Endothelial cell of umbilical vein (primary cell): ENCODE measurements at regions not wholly inside any gene's neighbourhood (a gene's known extent, or its start where the extent isn't known, plus 50 kb on each side); places are given as distances from the start of the nearest gene placed in this dataset.

Source experiments
- BruUV-seq: library from RNA; stranded (reverse); fragments of 400-500 nt; replicated peaks from 2 replicates; lab custom pipeline; 2021; lab: Mats Ljungman, UMichigan
- CTCF ChIA-PET: fragments of 300-600, 350-600 bp; sonication (Branson Sonifier 250); formaldehyde crosslinking; loops from one replicate; lab custom pipeline; 2021; ENCODE audit warnings: antibody characterized with exemption, inconsistent platforms; lab: Charles Lee
- POLR2A ChIA-PET: fragments of 300-600, 350-600 bp; sonication (Branson Sonifier 250); formaldehyde crosslinking; loops from one replicate; lab custom pipeline; 2021; ENCODE audit warnings: antibody characterized with exemption, inconsistent platforms; lab: Charles Lee
- DNase-seq: peaks from one replicate; pipeline ENCODE4 v3.0.0-alpha.2; 2011; ENCODE audit warnings: low read depth, low spot score
- FAIRE-seq: peaks from 2 replicates; lab custom pipeline; 2011; peaks lifted over from hg19 to GRCh38; lab: Jason Lieb, UNC
- H2AFZ ChIP-seq: 2 replicates; pipeline ENCODE4 v1.6.0; 2012; ENCODE audit warnings: low read depth, low read length, control low read depth, inconsistent platforms
- H3K27ac ChIP-seq: 2 replicates; pipeline ENCODE4 v1.5.1; 2011; ENCODE audit warnings: low read depth, mild to moderate bottlenecking, control low read depth, low read length, moderate library complexity; ENCODE audit not compliant: insufficient read depth
- H3K27me3 ChIP-seq, 2 experiments: 2 replicates each; pipeline versions ENCODE4 v1.6.0 to v1.6.1; 2011; ENCODE audit warnings: low read length in 2 of 2, mixed read lengths in 1 of 2; ENCODE audit not compliant: control insufficient read depth in 2 of 2, insufficient read depth in 2 of 2
- H3K36me3 ChIP-seq, 2 experiments: 2 replicates in 1 of 2; 3 replicates in 1 of 2; pipeline ENCODE4 v1.5.1; 2011; ENCODE audit warnings: low read length in 2 of 2, mild to moderate bottlenecking in 1 of 2, moderate library complexity in 1 of 2; ENCODE audit not compliant: control insufficient read depth in 2 of 2, insufficient read depth in 2 of 2; ENCODE audit errors: extremely low read depth in 1 of 2
- H3K4me1 ChIP-seq: 3 replicates; pipeline ENCODE4 v1.5.1; 2011; ENCODE audit warnings: mild to moderate bottlenecking, low read length; ENCODE audit not compliant: control insufficient read depth, insufficient read depth; ENCODE audit errors: extremely low read depth
- H3K4me2 ChIP-seq: 2 replicates; pipeline ENCODE4 v1.6.1; 2011; ENCODE audit warnings: low read length, control low read depth, mixed read lengths; ENCODE audit not compliant: insufficient read depth
- H3K4me3 ChIP-seq, 3 experiments: fragments of 200-600 bp in 1 of 3; sonication (generic), shearing (Covaris generic) in 1 of 3; replicated peaks in 1 of 3; 2 replicates each; pipeline ENCODE4 v1.5.1; 2011 to 2016; ENCODE audit warnings: control low read depth in 3 of 3, low read length in 3 of 3, mild to moderate bottlenecking in 2 of 3, inconsistent platforms in 1 of 3, low read depth in 1 of 3, moderate library complexity in 1 of 3; ENCODE audit not compliant: insufficient read depth in 1 of 3
- H3K79me2 ChIP-seq: 2 replicates; pipeline ENCODE4 v1.6.0; 2012; ENCODE audit warnings: low read length, inconsistent platforms; ENCODE audit not compliant: control insufficient read depth, insufficient read depth
- H3K9ac ChIP-seq: replicated peaks from 2 replicates; pipeline ENCODE3; 2011; ENCODE audit warnings: low read length, control low read depth; ENCODE audit not compliant: insufficient read depth; ENCODE audit errors: extremely low read depth
- H3K9me1 ChIP-seq: replicated peaks from 3 replicates; pipeline ENCODE4 v1.6.0; 2011; ENCODE audit warnings: mild to moderate bottlenecking, low read length; ENCODE audit not compliant: control insufficient read depth, insufficient read depth; ENCODE audit errors: extremely low read depth
- H3K9me3 ChIP-seq: replicated peaks from 2 replicates; pipeline ENCODE4 v1.5.1; 2012; ENCODE audit warnings: low read length, inconsistent platforms; ENCODE audit not compliant: control insufficient read depth, insufficient read depth
- H4K20me1 ChIP-seq: replicated peaks from 2 replicates; pipeline ENCODE3; 2011; ENCODE audit warnings: mild to moderate bottlenecking, low read length; ENCODE audit not compliant: control insufficient read depth, insufficient read depth; ENCODE audit errors: extremely low read depth
- CTCF ChIP-seq, 2 donors: IDR thresholded peaks; 1 replicate in 1 of 2; 2 replicates in 1 of 2; pipeline ENCODE4 v1.5.1; 2011; ENCODE audit warnings: low read length in 2 of 2, mild to moderate bottlenecking in 2 of 2, moderate library complexity in 2 of 2, control low read depth in 1 of 2, inconsistent platforms in 1 of 2, low read depth in 1 of 2; ENCODE audit not compliant: insufficient read depth in 1 of 2; ENCODE audit errors: extremely low read depth in 1 of 2
- EZH2 ChIP-seq: IDR thresholded peaks from 2 replicates; pipeline ENCODE4 v1.6.1; 2012; ENCODE audit warnings: borderline replicate concordance, low read depth, mild to moderate bottlenecking, moderate library complexity, low read length, inconsistent platforms; ENCODE audit not compliant: severe bottlenecking
- FOS ChIP-seq: IDR thresholded peaks from 2 replicates; pipeline ENCODE4 v1.6.1; 2011; ENCODE audit warnings: mild to moderate bottlenecking, low read length, moderate library complexity, borderline replicate concordance; ENCODE audit not compliant: insufficient read depth
- GATA2 ChIP-seq: IDR thresholded peaks from 2 replicates; pipeline ENCODE4 v1.7.0; 2011; ENCODE audit warnings: low read depth, mild to moderate bottlenecking, moderate library complexity, mixed read lengths, low read length; ENCODE audit not compliant: insufficient read length, insufficient read depth
- MYC ChIP-seq: IDR thresholded peaks from one replicate; pipeline ENCODE4 v1.6.1; 2011; ENCODE audit warnings: mild to moderate bottlenecking, low read depth, low read length
- POLR2A ChIP-seq: IDR thresholded peaks from 2 replicates; pipeline ENCODE4 v1.6.1; 2012; ENCODE audit warnings: low read depth, mild to moderate bottlenecking, control low read depth, low read length
- POLR2AphosphoS5 ChIP-seq: IDR thresholded peaks from 2 replicates; pipeline ENCODE4 v1.6.1; 2012; ENCODE audit warnings: low read depth, mild to moderate bottlenecking, control low read depth, low read length, moderate library complexity; ENCODE audit not compliant: insufficient read depth
- dilution Hi-C: fragments of 300-500 bp; cut with MboI; formaldehyde crosslinking; loops from one replicate; pipeline ENCODE4 v1.15.0; 2019; ENCODE audit warnings: low sequenced_read_pairs; ENCODE audit not compliant: extremely low pct_ligation_motif_present
- intact Hi-C: fragments of 100-400 bp; cut with micrococcal nuclease; formaldehyde crosslinking; loops from one replicate; pipeline ENCODE4 v1.10.0; 2022
- TF ChIP-seq, protein P1 (sequence below): IDR thresholded peaks from 2 replicates; pipeline ENCODE4 v1.6.1; 2011; ENCODE audit not compliant: insufficient read depth, insufficient read length

GRCh38 chr10:31678575-31679516, 249.8 kb downstream of the ARHGAP12 start:
- Histone ChIP-seq H2AFZ (no peak overlapping the region), H3K27ac (no peak overlapping the region), H3K36me3 (no peaks in the 10 kb centered on the region), H3K9me3 (no peaks in the 10 kb centered on the region), H3K79me2 (no peaks in the 10 kb centered on the region), H3K9me1 (no peaks in the 10 kb centered on the region), H3K4me2 (no peak overlapping the region), H3K9ac (no peak overlapping the region), H3K4me3 (no peak overlapping the region), H3K27me3 (no peaks in the 10 kb centered on the region), H3K4me1 (no peaks in the 10 kb centered on the region), H4K20me1 (no peaks in the 10 kb centered on the region)
- POLR2A ChIA-PET: no interaction called here
- intact Hi-C loops: no loop called here
- no peak for DNase-seq
- CTCF ChIA-PET: no interaction called here
- no peak for FAIRE-seq
- dilution Hi-C loops: no loop called here
- TF ChIP-seq MYC (no peak), CTCF (IDR thresholded peaks at IDR 0.05; ENCODE audit: extremely low read depth in 1 of 2, insufficient read depth in 1 of 2, low read depth in 1 of 2, low read length in 2 of 2) (no peak), POLR2A (no peak), GATA2 (no peak), FOS (no peak), EZH2 (no peak), POLR2AphosphoS5 (no peak)
- TF ChIP-seq, protein P1, sequence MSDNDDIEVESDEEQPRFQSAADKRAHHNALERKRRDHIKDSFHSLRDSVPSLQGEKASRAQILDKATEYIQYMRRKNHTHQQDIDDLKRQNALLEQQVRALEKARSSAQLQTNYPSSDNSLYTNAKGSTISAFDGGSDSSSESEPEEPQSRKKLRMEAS: no peak
- BruUV-seq: no TSS peak
